ENCODE measurements at regions not wholly inside any gene's neighbourhood (a gene's known extent, or its start where the extent isn't known, plus 50 kb on each side); places are given as distances from the start of the nearest gene placed in this dataset.

DNA sequence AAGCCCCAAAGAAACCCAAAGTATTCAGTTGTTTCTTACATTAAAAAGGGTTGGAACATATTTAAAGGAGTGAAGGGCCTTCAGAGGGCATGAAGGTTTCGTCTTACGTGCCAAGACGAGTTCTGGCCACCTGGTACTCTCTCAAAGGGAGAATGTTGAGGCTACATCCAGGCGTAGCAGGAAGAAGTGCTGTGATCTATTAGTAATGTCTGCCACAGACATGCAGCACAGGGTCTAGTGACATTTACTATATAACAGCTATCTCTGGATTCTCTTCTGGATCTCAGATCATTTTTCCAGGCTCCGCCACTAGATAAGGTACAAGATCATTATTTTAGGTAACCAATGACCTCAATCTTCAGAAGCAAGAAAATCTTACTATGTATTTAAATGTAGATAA, 76.5 kb upstream of the ARID5B start:
- TF ChIP-seq, protein P1, sequence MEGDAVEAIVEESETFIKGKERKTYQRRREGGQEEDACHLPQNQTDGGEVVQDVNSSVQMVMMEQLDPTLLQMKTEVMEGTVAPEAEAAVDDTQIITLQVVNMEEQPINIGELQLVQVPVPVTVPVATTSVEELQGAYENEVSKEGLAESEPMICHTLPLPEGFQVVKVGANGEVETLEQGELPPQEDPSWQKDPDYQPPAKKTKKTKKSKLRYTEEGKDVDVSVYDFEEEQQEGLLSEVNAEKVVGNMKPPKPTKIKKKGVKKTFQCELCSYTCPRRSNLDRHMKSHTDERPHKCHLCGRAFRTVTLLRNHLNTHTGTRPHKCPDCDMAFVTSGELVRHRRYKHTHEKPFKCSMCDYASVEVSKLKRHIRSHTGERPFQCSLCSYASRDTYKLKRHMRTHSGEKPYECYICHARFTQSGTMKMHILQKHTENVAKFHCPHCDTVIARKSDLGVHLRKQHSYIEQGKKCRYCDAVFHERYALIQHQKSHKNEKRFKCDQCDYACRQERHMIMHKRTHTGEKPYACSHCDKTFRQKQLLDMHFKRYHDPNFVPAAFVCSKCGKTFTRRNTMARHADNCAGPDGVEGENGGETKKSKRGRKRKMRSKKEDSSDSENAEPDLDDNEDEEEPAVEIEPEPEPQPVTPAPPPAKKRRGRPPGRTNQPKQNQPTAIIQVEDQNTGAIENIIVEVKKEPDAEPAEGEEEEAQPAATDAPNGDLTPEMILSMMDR (optimal IDR thresholded peaks at IDR 0.05 in 1 of 3, IDR thresholded peaks at IDR 0.05 in 1 of 3, conservative IDR thresholded peaks at IDR 0.05 in 1 of 3; ENCODE audit: extremely low read depth in 1 of 3, insufficient read depth in 2 of 3, low read length in 3 of 3): no peak
- TF ChIP-seq EZH2 (IDR thresholded peaks at IDR 0.05; ENCODE audit: low read length): no peak
